Natural killer cell (primary cell): ENCODE measurements at regions not wholly inside any gene's neighbourhood (a gene's known extent, or its start where the extent isn't known, plus 50 kb on each side); places are given as distances from the start of the nearest gene placed in this dataset.

Experiments used
- ATAC-seq, 3 donors: fragments of 150-1000 bp in 2 of 3; fragments of 200-7000 bp in 1 of 3; cut with Tn5 transposase; 1 replicate in 1 of 3; 2 replicates in 2 of 3; pipeline ENCODE4 v1.10.0; 2021; ENCODE audit warnings: mild to moderate bottlenecking in 2 of 3, moderate library complexity in 2 of 3
- DNase-seq, 2 donors: peaks; one replicate each; pipeline versions ENCODE4 v3.0.0 to v3.0.0-alpha.2; 2013 to 2021; ENCODE audit warnings: mixed read lengths in 1 of 2
- H3K27ac ChIP-seq: one replicate; pipeline ENCODE4 v1.5.1; 2013; ENCODE audit warnings: mild to moderate bottlenecking, low read length
- H3K27me3 ChIP-seq: one replicate; pipeline ENCODE4 v1.6.1; 2013; ENCODE audit warnings: low read length; ENCODE audit not compliant: control insufficient read depth, insufficient read depth
- H3K36me3 ChIP-seq: one replicate; pipeline ENCODE4 v1.6.1; 2013; ENCODE audit warnings: low read length; ENCODE audit not compliant: control insufficient read depth, insufficient read depth
- H3K4me1 ChIP-seq: one replicate; pipeline ENCODE4 v1.6.1; 2013; ENCODE audit warnings: low read length; ENCODE audit not compliant: control insufficient read depth, insufficient read depth
- H3K4me3 ChIP-seq: one replicate; pipeline ENCODE4 v1.5.1; 2013; ENCODE audit warnings: low read length
- H3K9me3 ChIP-seq: one replicate; pipeline ENCODE4 v1.6.1; 2013; ENCODE audit warnings: low read length; ENCODE audit not compliant: control insufficient read depth, insufficient read depth
- H3K27ac Mint-ChIP-seq, 2 donors: one replicate each; pipeline ENCODE4 v1.8.0; 2022; ENCODE audit warnings: mild to moderate bottlenecking in 2 of 2, mixed read lengths in 2 of 2, moderate library complexity in 1 of 2
- H3K27me3 Mint-ChIP-seq, 2 donors: one replicate each; pipeline ENCODE4 v1.8.0; 2022; ENCODE audit warnings: low read depth in 2 of 2, mixed read lengths in 2 of 2
- H3K36me3 Mint-ChIP-seq: one replicate; pipeline ENCODE4 v1.8.0; 2022; ENCODE audit warnings: mixed read lengths
- H3K4me1 Mint-ChIP-seq, 2 donors: one replicate each; pipeline ENCODE4 v1.8.0; 2022; ENCODE audit warnings: mixed read lengths in 2 of 2
- H3K4me3 Mint-ChIP-seq: one replicate; pipeline ENCODE4 v1.8.0; 2022; ENCODE audit warnings: mild to moderate bottlenecking, moderate library complexity, mixed read lengths
- H3K9me3 Mint-ChIP-seq, 2 donors: one replicate each; pipeline ENCODE4 v1.8.0; 2022; ENCODE audit warnings: mixed read lengths in 2 of 2
- WGBS: methylation state at CpG from one replicate; pipeline ENCODE4 v1.1.7; 2013; ENCODE audit warnings: missing lambda C conversion rate; ENCODE audit not compliant: insufficient coverage; 5-methylcytosine and 5-hydroxymethylcytosine counted together
- intact Hi-C: fragments of 100-400 bp; cut with micrococcal nuclease; formaldehyde crosslinking; loops from one replicate; pipeline ENCODE4 v1.14.2; 2022
- TF ChIP-seq, protein P1 (sequence below): fragments of 200-600 bp; IDR thresholded peaks from one replicate; pipeline ENCODE4 v1.8.0; 2022; ENCODE audit warnings: antibody characterized with exemption

DNA sequence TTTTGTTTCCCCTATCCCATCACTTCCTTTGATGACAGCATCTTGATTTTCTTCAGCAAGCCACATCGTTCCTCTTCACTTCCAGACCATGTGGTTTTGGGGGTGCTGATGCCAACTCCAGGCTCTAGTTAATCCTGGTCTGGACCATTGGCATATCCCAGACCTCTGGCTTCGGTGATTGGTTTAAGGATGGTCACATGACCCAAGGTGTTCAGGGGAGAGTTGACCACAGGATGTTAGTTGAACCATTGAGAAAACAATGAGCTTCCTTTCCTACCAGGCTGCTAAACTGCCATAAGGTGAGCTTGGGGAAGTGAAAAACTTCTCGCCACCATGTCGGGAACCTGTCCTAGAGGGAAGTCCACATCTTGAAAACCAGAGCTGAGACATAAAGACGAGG is 60.9 kb upstream of the TLR3 start:
- 68% methylated on average over 5 of the region's 5 CpGs for WGBS
- Histone ChIP-seq H3K9me3 (no peaks in the 10 kb centered on the region), H3K36me3 (no peaks in the 10 kb centered on the region), H3K27me3 (no peaks in the 10 kb centered on the region), H3K27ac (no peak overlapping the region), H3K4me1 (peaks cover 4% of the 10 kb centered on the region), H3K4me3 (no peak overlapping the region)
- no peak overlapping the region for H3K27ac Mint-ChIP-seq
- H3K9me3 Mint-ChIP-seq = no peaks in the 10 kb centered on the region
- H3K4me1 Mint-ChIP-seq = peaks cover 12 to 17% of the 10 kb centered on the region in 2 donors
- H3K4me3 Mint-ChIP-seq = no peak overlapping the region
- DNase-seq (no peak), ATAC-seq (no peak)
- H3K36me3 Mint-ChIP-seq = no peaks in the 10 kb centered on the region
- intact Hi-C loops = loop anchor here (5.0 kb wide), 1 partner anchor 76 kb away; no protein-coding TSS in a partner anchor
- peaks cover 8 to 38% of the 10 kb centered on the region in 2 donors for H3K27me3 Mint-ChIP-seq
- TF ChIP-seq, protein P1, sequence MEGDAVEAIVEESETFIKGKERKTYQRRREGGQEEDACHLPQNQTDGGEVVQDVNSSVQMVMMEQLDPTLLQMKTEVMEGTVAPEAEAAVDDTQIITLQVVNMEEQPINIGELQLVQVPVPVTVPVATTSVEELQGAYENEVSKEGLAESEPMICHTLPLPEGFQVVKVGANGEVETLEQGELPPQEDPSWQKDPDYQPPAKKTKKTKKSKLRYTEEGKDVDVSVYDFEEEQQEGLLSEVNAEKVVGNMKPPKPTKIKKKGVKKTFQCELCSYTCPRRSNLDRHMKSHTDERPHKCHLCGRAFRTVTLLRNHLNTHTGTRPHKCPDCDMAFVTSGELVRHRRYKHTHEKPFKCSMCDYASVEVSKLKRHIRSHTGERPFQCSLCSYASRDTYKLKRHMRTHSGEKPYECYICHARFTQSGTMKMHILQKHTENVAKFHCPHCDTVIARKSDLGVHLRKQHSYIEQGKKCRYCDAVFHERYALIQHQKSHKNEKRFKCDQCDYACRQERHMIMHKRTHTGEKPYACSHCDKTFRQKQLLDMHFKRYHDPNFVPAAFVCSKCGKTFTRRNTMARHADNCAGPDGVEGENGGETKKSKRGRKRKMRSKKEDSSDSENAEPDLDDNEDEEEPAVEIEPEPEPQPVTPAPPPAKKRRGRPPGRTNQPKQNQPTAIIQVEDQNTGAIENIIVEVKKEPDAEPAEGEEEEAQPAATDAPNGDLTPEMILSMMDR = no peak

DNA sequence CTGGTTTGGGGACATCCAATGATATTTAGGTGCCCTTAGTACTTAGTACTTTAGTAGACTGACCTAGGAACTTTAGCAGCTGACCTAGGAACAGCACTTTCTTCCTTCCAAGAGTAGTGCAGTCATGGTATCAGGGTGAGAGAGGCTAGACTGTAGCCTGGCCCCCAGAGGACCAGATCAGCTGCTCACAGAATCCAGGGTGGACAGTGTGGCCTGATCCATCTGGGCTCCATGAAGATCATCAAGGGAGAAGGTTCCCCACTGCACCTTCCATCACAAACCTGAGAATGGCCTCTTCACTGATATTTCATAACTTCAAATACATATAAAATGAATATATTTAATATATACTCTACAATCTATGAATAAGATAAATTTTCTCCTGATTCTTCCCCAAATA is 59.0 kb upstream of the TLR3 start:
- TF ChIP-seq, protein P1 = no peak
- Mint-ChIP-seq H3K27me3 (peaks cover 8 to 46% of the 10 kb centered on the region in 2 donors), H3K4me3 (no peak overlapping the region), H3K27ac (no peak overlapping the region), H3K9me3 (no peaks in the 10 kb centered on the region), H3K36me3 (no peaks in the 10 kb centered on the region), H3K4me1 (peaks cover 12 to 17% of the 10 kb centered on the region in 2 donors)
- no peak overlapping the region for H3K4me3 ChIP-seq
- no peak for ATAC-seq
- no peak for DNase-seq
- no peak overlapping the region for H3K27ac ChIP-seq
- intact Hi-C loops = loop anchor here (5.0 kb wide), 1 partner anchor 78 kb away; no protein-coding TSS in a partner anchor
- peaks cover 4% of the 10 kb centered on the region for H3K4me1 ChIP-seq
- no peaks in the 10 kb centered on the region for H3K9me3 ChIP-seq
- no peaks in the 10 kb centered on the region for H3K36me3 ChIP-seq
- H3K27me3 ChIP-seq = no peaks in the 10 kb centered on the region

DNA sequence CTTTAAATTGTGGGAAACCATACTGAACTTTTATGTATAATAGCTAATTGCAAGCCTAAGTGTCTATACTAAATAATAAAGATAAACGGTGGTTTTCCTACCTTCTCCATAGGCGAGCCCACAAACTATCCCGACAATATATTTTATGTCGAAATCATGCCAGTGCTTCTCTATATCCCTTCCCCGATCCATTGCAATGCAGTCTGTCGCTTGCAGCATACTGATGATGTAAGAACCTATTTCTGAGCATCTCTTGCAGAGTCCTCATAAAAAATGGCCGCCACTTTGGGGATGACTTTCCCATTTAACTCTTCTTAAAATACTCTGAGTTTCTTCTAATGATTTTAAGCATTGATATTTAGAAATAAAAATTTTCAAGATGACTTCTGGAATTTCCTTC is 58.1 kb upstream of the TLR3 start:
- WGBS = 94% methylated on average over 6 of the region's 7 CpGs
- ATAC-seq (no peak), DNase-seq (no peak)
- H3K4me3 Mint-ChIP-seq = no peak overlapping the region
- Histone ChIP-seq H3K9me3 (no peaks in the 10 kb centered on the region), H3K4me1 (peaks cover 4% of the 10 kb centered on the region), H3K36me3 (no peaks in the 10 kb centered on the region), H3K4me3 (no peak overlapping the region), H3K27ac (no peak overlapping the region), H3K27me3 (no peaks in the 10 kb centered on the region)
- H3K27ac Mint-ChIP-seq = no peak overlapping the region
- peaks cover 12 to 17% of the 10 kb centered on the region in 2 donors for H3K4me1 Mint-ChIP-seq
- intact Hi-C loops = no loop called here
- peaks cover 14 to 49% of the 10 kb centered on the region in 2 donors for H3K27me3 Mint-ChIP-seq
- H3K36me3 Mint-ChIP-seq = no peaks in the 10 kb centered on the region
- H3K9me3 Mint-ChIP-seq = no peaks in the 10 kb centered on the region
- TF ChIP-seq, protein P1 = no peak

DNA sequence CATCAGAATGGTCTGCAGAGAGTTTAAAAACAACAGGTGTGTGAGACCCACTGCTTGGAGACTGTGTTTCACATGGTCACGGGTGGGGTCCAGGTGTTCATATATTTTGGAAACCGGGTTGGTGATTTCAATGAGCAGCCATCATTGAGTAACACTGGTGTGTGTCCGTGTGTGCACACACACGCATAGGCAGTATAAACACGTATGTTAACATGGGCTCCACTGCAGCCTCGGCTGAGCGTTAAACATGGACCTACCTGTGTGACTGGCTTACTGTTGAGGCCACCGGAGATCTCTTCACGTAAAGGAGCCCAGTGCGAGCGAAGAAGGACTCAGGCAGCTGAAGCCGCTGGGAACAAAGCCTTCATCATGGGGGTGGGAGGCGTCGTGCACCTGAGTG is 56.9 kb upstream of the TLR3 start:
- TF ChIP-seq, protein P1 = no peak
- WGBS = 94% methylated on average over 14 of the region's 14 CpGs

More for the DNA sequence above, 56.9 kb upstream of the TLR3 start:
- Mint-ChIP-seq H3K4me1 (peaks cover 12 to 14% of the 10 kb centered on the region in 2 donors), H3K27me3 (peaks cover 14 to 37% of the 10 kb centered on the region in 2 donors), H3K27ac (no peak overlapping the region), H3K4me3 (no peak overlapping the region), H3K36me3 (no peaks in the 10 kb centered on the region), H3K9me3 (no peaks in the 10 kb centered on the region)
- intact Hi-C loops = no loop called here
- Histone ChIP-seq H3K9me3 (no peaks in the 10 kb centered on the region), H3K27me3 (no peaks in the 10 kb centered on the region), H3K4me3 (no peak overlapping the region), H3K36me3 (no peaks in the 10 kb centered on the region), H3K4me1 (peaks cover 4% of the 10 kb centered on the region), H3K27ac (no peak overlapping the region)
- ATAC-seq = peak in 1 of 3 donors; percentile 7
- no peak for DNase-seq
